ENCODE measurements at regions not wholly inside any gene's neighbourhood (a gene's known extent, or its start where the extent isn't known, plus 50 kb on each side); places are given as distances from the start of the nearest gene placed in this dataset.
A peak's percentile ranks its signal among the peaks of the same experiment; 100 is the strongest.

DNA sequence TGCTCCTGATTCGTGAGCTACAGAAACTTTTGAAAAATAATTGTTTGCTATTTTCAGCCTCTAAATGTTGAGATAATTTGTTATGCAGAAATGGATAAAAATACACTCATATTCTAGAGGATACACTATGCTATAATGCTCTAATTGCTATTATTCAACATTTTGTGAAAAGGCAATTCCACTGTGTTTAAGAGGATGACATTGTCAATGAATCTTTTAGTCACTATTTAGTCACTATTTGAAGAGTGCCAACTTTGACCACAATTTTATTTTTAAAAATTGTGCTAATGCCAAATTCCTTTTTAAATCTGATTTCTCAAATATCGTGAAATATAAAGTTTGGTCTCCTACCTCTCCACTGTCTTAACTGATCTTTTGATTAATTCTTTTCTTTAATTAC, 604.9 kb upstream of the KCNMB2 start:
- Mint-ChIP-seq H3K4me3 (no peak overlapping the region), H3K27me3 (no peaks in the 10 kb centered on the region), H3K4me1 (peaks cover 14% of the 10 kb centered on the region), H3K27ac (no peak overlapping the region), H3K36me3 (ENCODE audit: low read depth) (no peaks in the 10 kb centered on the region), H3K9me3 (no peaks in the 10 kb centered on the region)
- no peak for DNase-seq
- no peak for ATAC-seq

DNA sequence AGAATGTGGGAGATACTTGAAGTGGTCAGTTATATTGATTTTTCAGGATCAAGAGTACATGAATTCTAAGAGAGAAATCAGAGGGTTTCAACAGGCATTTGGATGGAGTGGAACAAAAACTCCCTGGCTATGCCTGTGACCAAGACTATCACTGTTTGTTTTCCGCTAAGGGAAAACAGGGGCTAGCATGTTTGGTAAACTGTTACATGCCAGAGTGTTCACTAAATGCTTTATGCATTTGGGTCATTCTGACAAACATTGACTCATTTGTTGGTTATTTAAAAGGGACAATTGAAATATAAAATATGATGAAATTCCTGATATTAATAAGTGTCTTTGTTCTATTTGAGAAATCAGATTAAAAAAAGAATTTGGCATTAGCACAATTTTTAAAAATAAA, 603.9 kb upstream of the KCNMB2 start:
- no peak for ATAC-seq
- Mint-ChIP-seq H3K4me1 (peaks cover 14% of the 10 kb centered on the region), H3K9me3 (no peaks in the 10 kb centered on the region), H3K27me3 (no peaks in the 10 kb centered on the region), H3K36me3 (ENCODE audit: low read depth) (no peaks in the 10 kb centered on the region), H3K27ac (no peak overlapping the region), H3K4me3 (no peak overlapping the region)
- DNase-seq = no peak

DNA sequence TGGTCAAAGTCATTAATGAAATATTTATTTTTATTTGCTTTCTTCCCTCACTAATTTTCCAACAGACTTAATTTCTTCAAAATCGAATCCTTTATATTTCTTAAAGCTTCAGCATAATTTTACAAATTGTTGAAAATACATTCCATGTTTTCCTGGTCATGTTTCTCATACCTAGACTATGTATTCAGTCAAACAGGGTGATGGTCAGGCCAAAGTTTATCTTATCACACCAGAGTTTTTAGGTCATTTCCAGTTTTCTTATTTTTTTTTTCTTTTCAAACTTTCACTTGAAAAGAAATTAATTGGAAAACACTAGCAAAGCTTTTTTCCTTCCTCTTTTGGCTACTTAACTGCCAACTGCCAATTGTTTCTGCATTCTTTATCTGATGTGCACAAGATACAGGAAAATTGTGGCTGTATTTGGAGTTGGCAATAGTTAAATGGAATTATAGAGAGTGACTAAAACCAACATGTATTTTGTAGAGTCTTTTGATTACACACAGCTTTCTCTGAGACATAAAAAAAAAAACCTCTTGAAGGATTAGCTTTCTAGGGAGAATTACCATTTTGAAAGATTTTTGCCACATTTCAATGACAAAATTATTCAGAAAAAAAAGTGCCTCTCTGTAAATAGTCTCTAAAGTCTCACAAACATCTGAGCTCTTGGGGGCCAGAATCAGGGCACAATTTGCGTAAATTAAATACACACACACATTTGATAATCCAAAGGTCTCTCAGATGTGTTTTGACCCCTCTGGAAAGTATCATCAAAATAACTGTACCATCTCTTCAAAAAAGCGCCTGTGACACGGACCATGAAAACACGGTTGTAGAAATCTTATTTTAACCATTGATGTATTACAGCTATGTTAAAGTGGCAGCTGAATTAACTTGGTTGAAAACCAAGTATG, 603.2 kb upstream of the KCNMB2 start:
- DNase-seq (no peak), ATAC-seq (no peak)
- Mint-ChIP-seq H3K27ac (no peak overlapping the region), H3K36me3 (ENCODE audit: low read depth) (no peaks in the 10 kb centered on the region), H3K27me3 (no peaks in the 10 kb centered on the region), H3K4me1 (peaks cover 11% of the 10 kb centered on the region), H3K4me3 (no peak overlapping the region), H3K9me3 (no peaks in the 10 kb centered on the region)

DNA sequence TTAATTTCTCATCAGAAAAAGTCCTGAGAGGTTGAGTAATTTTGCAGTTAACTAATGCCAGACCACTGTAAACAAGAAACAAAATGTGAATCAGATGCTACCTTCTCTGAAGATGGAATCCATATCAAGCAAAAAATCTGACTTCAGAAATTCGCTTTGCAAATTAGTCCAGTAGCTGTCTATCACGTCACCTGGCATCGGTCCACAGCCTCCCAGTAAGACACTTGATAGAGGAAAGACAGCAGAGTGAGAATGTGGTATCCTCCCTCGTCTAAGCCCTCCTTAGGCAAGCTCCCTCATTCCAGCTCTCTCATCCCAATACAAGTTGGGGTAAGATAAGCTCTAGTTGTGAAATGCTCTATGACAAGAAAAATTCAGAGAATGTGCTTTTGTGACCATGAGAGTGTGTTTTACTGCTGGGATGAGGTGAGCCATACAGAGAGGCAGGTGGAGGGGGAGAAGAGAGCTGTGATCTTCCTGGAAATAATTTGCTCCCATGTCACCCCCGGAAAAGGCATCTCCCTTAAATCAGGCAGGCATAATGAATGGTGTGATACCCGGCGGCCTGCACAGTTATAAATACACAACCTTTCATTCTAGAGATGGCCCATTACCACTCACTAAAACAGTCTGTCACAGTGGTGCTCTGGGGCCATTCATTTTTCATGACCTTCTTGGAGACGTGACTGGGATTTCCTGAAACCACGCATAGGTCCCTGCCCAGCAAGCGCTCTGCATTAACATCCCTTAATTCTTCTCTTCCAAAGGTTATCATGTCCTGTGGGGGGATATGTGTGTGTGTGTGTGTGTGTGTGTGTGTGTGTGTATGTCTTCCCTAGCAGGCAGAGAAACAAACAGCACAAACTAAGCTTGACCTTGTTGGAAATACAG, 602.0 kb upstream of the KCNMB2 start:
- H3K36me3 Mint-ChIP-seq (ENCODE audit: low read depth) = no peaks in the 10 kb centered on the region

DNA sequence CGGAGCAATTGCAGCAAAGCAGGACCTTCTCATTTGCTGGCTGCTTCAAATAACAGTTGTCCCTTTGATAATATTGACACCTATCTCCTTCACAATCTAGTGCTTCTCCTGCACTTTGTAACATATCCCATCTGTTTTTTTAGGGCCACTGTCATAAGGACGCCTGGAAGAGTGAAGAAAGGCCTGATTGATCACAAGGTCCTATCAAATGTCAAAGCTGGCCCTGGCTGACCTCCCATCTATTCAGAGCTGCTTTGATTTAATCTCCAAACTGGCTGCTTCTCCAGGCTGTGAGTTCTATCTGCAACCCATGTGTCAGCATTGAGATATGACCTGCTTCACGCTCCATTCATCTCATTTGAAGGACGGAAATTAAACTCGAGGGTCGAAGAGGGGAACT, 601.2 kb upstream of the KCNMB2 start:
- Mint-ChIP-seq H3K4me3 (no peak overlapping the region), H3K27me3 (no peaks in the 10 kb centered on the region), H3K27ac (no peak overlapping the region), H3K4me1 (no peaks in the 10 kb centered on the region), H3K36me3 (ENCODE audit: low read depth) (no peaks in the 10 kb centered on the region), H3K9me3 (no peaks in the 10 kb centered on the region)
- no peak for ATAC-seq
- no peak for DNase-seq

More for the DNA sequence above, 602.0 kb upstream of the KCNMB2 start:
- H3K9me3 Mint-ChIP-seq = no peaks in the 10 kb centered on the region
- DNase-seq (no peak), ATAC-seq (no peak)
- H3K4me1 Mint-ChIP-seq = peaks cover 3% of the 10 kb centered on the region
- no peak overlapping the region for H3K4me3 Mint-ChIP-seq
- no peaks in the 10 kb centered on the region for H3K27me3 Mint-ChIP-seq
- no peak overlapping the region for H3K27ac Mint-ChIP-seq

DNA sequence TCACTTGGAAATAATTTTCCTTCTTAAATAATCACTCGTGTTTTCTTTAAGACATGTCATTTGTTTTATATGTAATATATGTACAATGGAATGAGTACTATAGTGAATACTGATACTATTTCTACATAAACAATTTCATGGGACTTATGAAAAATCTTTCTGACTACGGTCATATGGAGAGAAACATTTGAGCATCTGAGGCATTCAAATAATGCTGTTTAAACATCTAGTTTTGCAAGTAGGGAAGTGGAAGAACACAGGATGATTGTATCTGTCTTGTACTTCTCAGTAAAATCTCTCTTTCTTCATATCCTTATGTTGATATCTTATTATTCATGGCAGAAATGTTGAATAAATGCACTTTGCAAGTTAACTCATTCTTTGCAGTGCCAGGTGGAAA, 599.5 kb upstream of the KCNMB2 start:
- H3K27me3 Mint-ChIP-seq = no peaks in the 10 kb centered on the region
- no peak for ATAC-seq
- no peaks in the 10 kb centered on the region for H3K36me3 Mint-ChIP-seq (ENCODE audit: low read depth)
- H3K4me1 Mint-ChIP-seq = no peaks in the 10 kb centered on the region
- no peak overlapping the region for H3K4me3 Mint-ChIP-seq
- no peak overlapping the region for H3K27ac Mint-ChIP-seq
- DNase-seq = no peak
- no peaks in the 10 kb centered on the region for H3K9me3 Mint-ChIP-seq

DNA sequence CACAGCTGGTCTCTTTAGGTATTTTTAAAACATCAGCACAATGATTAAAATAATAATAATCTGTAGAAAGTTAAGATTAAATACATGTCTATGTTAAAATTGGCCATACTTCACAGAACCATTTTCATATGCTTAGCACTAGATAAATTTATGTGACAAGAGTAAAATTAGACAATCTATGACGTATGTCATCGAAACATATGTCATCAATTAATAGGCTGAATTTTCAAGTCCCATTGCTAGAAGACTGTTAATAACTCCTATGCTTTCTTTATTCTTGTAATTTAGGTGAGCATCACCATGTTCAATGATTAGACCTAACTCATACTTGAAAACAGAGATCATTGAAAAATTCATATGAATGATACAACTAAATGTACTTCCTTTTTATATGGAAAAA, 593.3 kb upstream of the KCNMB2 start:
- Mint-ChIP-seq H3K9me3 (peaks cover 5% of the 10 kb centered on the region), H3K27ac (no peak overlapping the region), H3K4me1 (peaks cover 37% of the 10 kb centered on the region), H3K36me3 (ENCODE audit: low read depth) (peaks cover 7% of the 10 kb centered on the region), H3K27me3 (no peaks in the 10 kb centered on the region), H3K4me3 (no peak overlapping the region)
- ATAC-seq (no peak), DNase-seq (no peak)

DNA sequence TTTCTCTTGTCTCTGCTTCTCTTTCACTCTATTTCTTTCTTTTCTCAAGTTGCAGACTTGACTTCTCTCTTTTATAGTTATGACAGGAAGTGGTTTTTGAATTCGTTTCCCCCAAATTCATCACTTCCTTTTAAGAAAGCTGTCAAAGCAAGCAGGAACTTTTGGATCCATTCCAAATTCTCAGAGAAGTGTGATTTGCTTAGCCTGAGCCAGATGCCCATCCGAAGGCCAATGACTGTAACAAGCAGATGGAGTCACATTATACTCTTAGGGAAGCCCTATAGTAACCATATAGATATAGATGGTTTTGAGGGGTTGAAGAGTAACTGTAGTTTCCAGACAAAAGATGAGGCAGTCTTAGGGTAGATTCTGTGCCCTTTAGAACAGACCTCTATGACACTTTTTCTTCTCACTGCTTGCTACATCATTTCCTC, 592.0 kb upstream of the KCNMB2 start:
- Mint-ChIP-seq H3K36me3 (ENCODE audit: low read depth) (peaks cover 7% of the 10 kb centered on the region), H3K27ac (peak overlapping the region; percentile 57), H3K4me3 (no peak overlapping the region), H3K4me1 (peaks cover 37% of the 10 kb centered on the region), H3K27me3 (no peaks in the 10 kb centered on the region), H3K9me3 (peaks cover 5% of the 10 kb centered on the region)
- ATAC-seq (peak; percentile 86), DNase-seq (no peak)

DNA sequence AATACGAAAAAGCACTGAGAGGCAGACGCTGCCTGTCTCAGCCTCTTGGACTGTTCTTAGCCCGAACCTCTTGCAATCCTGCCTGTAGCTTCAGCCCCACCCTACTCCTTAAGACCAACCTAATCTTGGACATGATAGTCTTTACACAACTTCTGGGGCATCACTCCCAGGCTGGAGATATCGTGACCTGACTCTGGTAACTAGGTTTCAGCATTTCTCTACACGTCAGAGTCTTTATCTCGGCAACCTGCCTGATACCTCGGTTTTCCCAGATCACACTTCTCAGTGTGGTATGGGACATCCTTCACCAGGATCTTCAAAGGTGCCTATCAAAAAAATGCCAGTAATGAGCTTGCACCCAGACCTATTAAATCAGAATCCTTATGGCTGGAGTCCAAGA, 590.2 kb upstream of the KCNMB2 start:
- DNase-seq (no peak), ATAC-seq (no peak)
- Mint-ChIP-seq H3K36me3 (ENCODE audit: low read depth) (peaks cover 7% of the 10 kb centered on the region), H3K27me3 (no peaks in the 10 kb centered on the region), H3K27ac (no peak overlapping the region), H3K9me3 (peaks cover 5% of the 10 kb centered on the region), H3K4me1 (peaks cover 37% of the 10 kb centered on the region), H3K4me3 (no peak overlapping the region)

DNA sequence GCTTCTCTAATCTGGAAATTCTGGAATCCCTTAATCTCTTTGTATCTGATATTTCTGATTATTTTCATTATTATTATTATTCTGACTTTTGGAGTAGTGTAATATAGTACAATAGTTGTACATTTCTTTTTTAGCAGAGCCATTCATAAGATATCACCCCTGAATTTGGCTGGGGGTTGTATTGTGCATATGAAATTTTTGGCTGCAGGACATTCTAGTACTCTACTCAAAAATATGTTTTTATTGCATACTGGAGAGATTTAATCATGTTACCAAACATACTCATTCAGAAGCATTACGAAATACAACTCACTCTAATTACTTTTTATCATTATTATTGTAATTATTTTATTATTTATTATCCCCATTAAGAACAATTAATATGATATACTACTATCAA, 589.7 kb upstream of the KCNMB2 start:
- H3K4me3 Mint-ChIP-seq = no peak overlapping the region
- H3K27ac Mint-ChIP-seq = no peak overlapping the region
- peaks cover 7% of the 10 kb centered on the region for H3K36me3 Mint-ChIP-seq (ENCODE audit: low read depth)
- H3K27me3 Mint-ChIP-seq = no peaks in the 10 kb centered on the region
- ATAC-seq (no peak), DNase-seq (no peak)
- peaks cover 8% of the 10 kb centered on the region for H3K9me3 Mint-ChIP-seq
- H3K4me1 Mint-ChIP-seq = peaks cover 37% of the 10 kb centered on the region

DNA sequence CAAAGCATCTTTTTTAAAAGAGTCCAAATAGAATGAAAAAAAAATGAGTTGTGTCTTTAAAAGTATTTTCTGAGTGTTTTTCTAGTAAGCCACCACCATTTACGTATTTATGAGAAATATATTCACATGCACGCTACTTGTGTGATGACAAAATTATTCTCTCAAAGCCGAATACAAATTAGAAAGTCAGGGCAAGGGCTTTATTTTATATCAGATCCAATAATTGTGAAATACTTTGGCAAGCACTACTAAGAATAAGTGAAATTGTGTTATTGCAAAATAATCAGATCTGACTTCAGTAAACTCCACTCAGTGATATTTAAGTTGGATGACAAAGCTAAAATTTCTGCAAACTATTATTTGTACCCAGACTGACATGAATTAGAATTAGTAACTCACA, 589.3 kb upstream of the KCNMB2 start:
- Mint-ChIP-seq H3K4me3 (no peak overlapping the region), H3K27ac (no peak overlapping the region), H3K4me1 (peaks cover 37% of the 10 kb centered on the region), H3K9me3 (peaks cover 10% of the 10 kb centered on the region), H3K27me3 (no peaks in the 10 kb centered on the region), H3K36me3 (ENCODE audit: low read depth) (peaks cover 7% of the 10 kb centered on the region)
- ATAC-seq (no peak), DNase-seq (no peak)

DNA sequence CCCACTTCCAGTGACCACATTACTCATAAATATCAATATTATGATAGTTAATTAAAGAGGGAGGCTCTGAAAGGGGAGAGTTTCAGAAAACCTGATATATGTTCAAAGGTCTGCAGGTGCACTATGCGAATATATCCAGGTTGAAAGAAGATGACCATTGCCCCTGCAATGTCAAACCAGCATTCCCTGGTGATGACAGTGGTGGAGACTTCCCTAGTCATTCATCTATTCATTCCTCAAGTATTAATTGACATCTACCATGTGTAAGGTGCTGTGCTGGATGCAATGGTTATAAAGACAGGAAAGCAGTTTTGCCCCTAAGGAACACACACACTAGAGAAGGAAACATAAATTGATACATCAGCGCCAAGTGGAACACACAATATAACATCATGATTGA, 588.3 kb upstream of the KCNMB2 start:
- H3K4me3 Mint-ChIP-seq = no peak overlapping the region
- no peak overlapping the region for H3K27ac Mint-ChIP-seq
- peaks cover 31% of the 10 kb centered on the region for H3K4me1 Mint-ChIP-seq
- ATAC-seq = no peak
- no peak for DNase-seq
- peaks cover 10% of the 10 kb centered on the region for H3K9me3 Mint-ChIP-seq
- no peaks in the 10 kb centered on the region for H3K27me3 Mint-ChIP-seq
- peaks cover 7% of the 10 kb centered on the region for H3K36me3 Mint-ChIP-seq (ENCODE audit: low read depth)

DNA sequence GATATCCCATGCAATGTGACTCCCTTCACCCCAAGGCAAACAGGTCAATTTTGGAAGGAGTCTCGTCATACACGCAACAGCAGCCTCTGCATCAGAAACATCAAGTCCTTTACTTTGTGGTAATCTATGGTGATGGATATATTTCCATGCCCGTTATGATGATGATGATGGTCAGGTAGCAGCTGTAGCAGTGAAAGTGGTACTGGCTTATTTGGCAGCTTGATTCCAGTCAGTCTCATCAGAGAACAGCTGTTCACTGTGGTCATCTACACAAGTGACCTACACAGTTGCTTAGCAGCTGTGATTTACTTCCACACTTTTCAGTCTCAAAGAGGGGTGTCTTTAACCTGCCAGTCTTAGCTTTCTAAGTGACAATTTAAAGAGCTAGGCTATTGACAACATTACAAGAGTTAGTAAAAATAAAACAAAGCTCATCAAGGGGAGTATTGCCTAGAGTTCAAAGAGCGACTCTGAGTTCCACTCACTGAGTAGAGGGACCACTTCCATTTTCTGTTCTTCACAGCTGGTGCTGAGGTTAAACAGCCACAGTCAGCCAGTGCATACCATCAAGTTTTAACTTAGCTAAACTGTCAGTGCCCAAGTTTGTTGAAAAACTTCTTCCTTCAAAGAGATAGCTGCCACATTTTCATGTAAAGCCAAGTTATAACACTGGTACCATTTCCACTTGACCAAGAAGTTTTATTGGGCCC, 587.4 kb upstream of the KCNMB2 start:
- Mint-ChIP-seq H3K4me1 (peaks cover 21% of the 10 kb centered on the region), H3K36me3 (ENCODE audit: low read depth) (peaks cover 5% of the 10 kb centered on the region), H3K27me3 (no peaks in the 10 kb centered on the region), H3K9me3 (peaks cover 8% of the 10 kb centered on the region), H3K4me3 (no peak overlapping the region), H3K27ac (no peak overlapping the region)
- ATAC-seq = no peak
- DNase-seq = no peak

DNA sequence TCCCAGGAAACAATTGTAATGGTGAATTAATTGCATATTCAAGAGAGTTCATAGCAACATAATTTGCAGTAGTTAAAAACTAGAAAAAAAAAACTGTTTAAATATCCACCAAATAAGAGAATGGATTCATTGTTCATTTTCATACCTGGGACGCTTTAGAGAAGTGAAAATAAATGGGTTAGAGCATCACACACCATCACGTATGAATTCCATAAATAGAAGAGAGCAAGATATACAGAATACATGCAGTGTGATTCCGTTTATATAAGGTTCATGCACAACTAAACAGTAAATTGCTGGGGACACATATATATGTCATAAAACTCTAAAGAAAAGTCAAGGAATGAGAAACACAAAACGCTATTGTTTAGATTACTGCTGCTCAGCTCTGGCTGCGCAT, 577.0 kb upstream of the KCNMB2 start:
- ATAC-seq = no peak
- no peaks in the 10 kb centered on the region for H3K27me3 Mint-ChIP-seq
- no peaks in the 10 kb centered on the region for H3K9me3 Mint-ChIP-seq
- peaks cover 3% of the 10 kb centered on the region for H3K4me1 Mint-ChIP-seq
- no peak overlapping the region for H3K4me3 Mint-ChIP-seq
- no peak overlapping the region for H3K27ac Mint-ChIP-seq
- DNase-seq = no peak
- no peaks in the 10 kb centered on the region for H3K36me3 Mint-ChIP-seq (ENCODE audit: low read depth)

All from activated naive CD8-positive, alpha-beta T cell treated with anti-CD3 and anti-CD28 coated beads, Interleukin-2, amount 50 U/mL, for 24 hours (primary cell).